Breast epithelium (tissue), 3 donors: ENCODE measurements at regions not wholly inside any gene's neighbourhood (a gene's known extent, or its start where the extent isn't known, plus 50 kb on each side); places are given as distances from the start of the nearest gene placed in this dataset.

ENCODE experiments used
- CTCF ChIP-seq, 3 donors: fragments of 450-650 bp; IDR thresholded peaks; one replicate each; pipeline ENCODE4 v1.5.1; 2016 to 2017; ENCODE audit warnings: antibody characterized with exemption in 3 of 3, mild to moderate bottlenecking in 3 of 3, moderate library complexity in 3 of 3
- POLR2A ChIP-seq: fragments of 450-650 bp; IDR thresholded peaks from one replicate; pipeline ENCODE4 v1.6.1; 2016; ENCODE audit warnings: antibody characterized with exemption, mild to moderate bottlenecking, moderate library complexity
- POLR2AphosphoS5 ChIP-seq, 3 donors: sonication (generic); formaldehyde crosslinking; IDR thresholded peaks; one replicate each; pipeline ENCODE4 v1.6.1; 2017; ENCODE audit warnings: antibody characterized with exemption in 3 of 3

- TF ChIP-seq POLR2AphosphoS5 (IDR thresholded peaks at IDR 0.05) = no peak
- no peak for TF ChIP-seq CTCF (IDR thresholded peaks at IDR 0.05)
- TF ChIP-seq POLR2A = no peak
Observed at GRCh38 chr10:3265088-3265487, 92.5 kb upstream of the PITRM1 start.
